ENCODE measurements at regions not wholly inside any gene's neighbourhood (a gene's known extent, or its start where the extent isn't known, plus 50 kb on each side); places are given as distances from the start of the nearest gene placed in this dataset.
"Not testable (repeated sequence)": the region's sequence is repeated elsewhere in the genome, so short reads cannot be mapped to it uniquely, and the experiment has no call there.

GRCh38 chr2:145757503-145758246 is 1237.8 kb upstream of the ZEB2 start:
- DNase-seq (ENCODE audit: low read depth in 2 of 2): no peak

GRCh38 chr2:145755019-145755837 is 1235.3 kb upstream of the ZEB2 start:
- DNase-seq (ENCODE audit: low read depth in 2 of 2): no peak

GRCh38 chr2:145753966-145754365 is 1234.0 kb upstream of the ZEB2 start:
- DNase-seq (ENCODE audit: low read depth in 2 of 2): no peak

- DNase-seq (ENCODE audit: low read depth in 2 of 2): no peak
These were observed 1233.2 kb upstream of the ZEB2 start for GRCh38 chr2:145753041-145753608.

GRCh38 chr2:145752091-145752806 is 1232.3 kb upstream of the ZEB2 start:
- DNase-seq (ENCODE audit: low read depth in 2 of 2): no peak

GRCh38 chr2:145751629-145752028 is 1231.7 kb upstream of the ZEB2 start:
- no peak for DNase-seq (ENCODE audit: low read depth in 2 of 2)

- no peak for DNase-seq (ENCODE audit: low read depth in 2 of 2)
These were observed 1231.2 kb upstream of the ZEB2 start for GRCh38 chr2:145751155-145751554.

- no peak for DNase-seq (ENCODE audit: low read depth in 2 of 2)
These were observed 1230.7 kb upstream of the ZEB2 start for GRCh38 chr2:145750612-145751011.

- no peak for DNase-seq (ENCODE audit: low read depth in 2 of 2)
These were observed 1230.2 kb upstream of the ZEB2 start for GRCh38 chr2:145750144-145750543.

GRCh38 chr2:145749556-145749955 is 1229.6 kb upstream of the ZEB2 start:
- no peak for DNase-seq (ENCODE audit: low read depth in 2 of 2)

GRCh38 chr2:145748927-145749326 is 1229.0 kb upstream of the ZEB2 start:
- no peak for DNase-seq (ENCODE audit: low read depth in 2 of 2)

- no peak for DNase-seq (ENCODE audit: low read depth in 2 of 2)
These were observed 1227.8 kb upstream of the ZEB2 start for GRCh38 chr2:145747715-145748114.

- not testable (repeated sequence) for DNase-seq (ENCODE audit: low read depth in 2 of 2)
These were observed 1225.4 kb upstream of the ZEB2 start for GRCh38 chr2:145745387-145745721.

- DNase-seq (ENCODE audit: low read depth in 2 of 2): no peak
These were observed 1224.8 kb upstream of the ZEB2 start for GRCh38 chr2:145744541-145745386.

GRCh38 chr2:145743011-145743410 is 1223.1 kb upstream of the ZEB2 start:
- DNase-seq (ENCODE audit: low read depth in 2 of 2): no peak

- no peak for DNase-seq (ENCODE audit: low read depth in 2 of 2)
These were observed 1221.7 kb upstream of the ZEB2 start for GRCh38 chr2:145741636-145742035.

- no peak for DNase-seq (ENCODE audit: low read depth in 2 of 2)
These were observed 1221.3 kb upstream of the ZEB2 start for GRCh38 chr2:145741181-145741580.

- no peak for DNase-seq (ENCODE audit: low read depth in 2 of 2)
These were observed 1220.4 kb upstream of the ZEB2 start for GRCh38 chr2:145740302-145740701.

GRCh38 chr2:145739681-145740080 is 1219.8 kb upstream of the ZEB2 start:
- no peak for DNase-seq (ENCODE audit: low read depth in 2 of 2)

GRCh38 chr2:145736871-145737270 is 1217.0 kb upstream of the ZEB2 start:
- no peak for DNase-seq (ENCODE audit: low read depth in 2 of 2)

GRCh38 chr2:145731467-145731866 is 1211.5 kb upstream of the ZEB2 start:
- no peak for DNase-seq (ENCODE audit: low read depth in 2 of 2)

Data from stimulated activated CD8-positive, alpha-beta memory T cell treated with anti-CD3 and anti-CD28 coated beads, Interleukin-2, amount 100 ng/mL, for 1 hour (primary cell).